HEK293 (cell line): ENCODE measurements at regions not wholly inside any gene's neighbourhood (a gene's known extent, or its start where the extent isn't known, plus 50 kb on each side); places are given as distances from the start of the nearest gene placed in this dataset.

Experiments
- CTCF ChIA-PET: fragments of 350-600 bp; formaldehyde crosslinking; extraction: SDS; loops from one replicate; lab custom pipeline; 2021; ENCODE audit warnings: antibody characterized with exemption; lab: Yijun Ruan, JAX
- POLR2A ChIA-PET: fragments of 300-600 bp; formaldehyde crosslinking; extraction: SDS; loops from one replicate; lab custom pipeline; 2020; ENCODE audit warnings: antibody characterized with exemption, inconsistent platforms; lab: Yijun Ruan, JAX
- H3K27ac ChIP-seq: fragments of 200-500 bp; sonication (Bioruptor generic); 2 replicates; pipeline ENCODE4 v1.5.1; 2014; ENCODE audit warnings: low read depth, low read length, control low read depth, inconsistent platforms; ENCODE audit errors: extremely low read depth
- H3K36me3 ChIP-seq, 2 experiments: fragments of 200-500 bp in 1 of 2; sonication (Bioruptor generic) in 1 of 2; 1 replicate in 1 of 2; 2 replicates in 1 of 2; pipeline ENCODE4 v1.5.1; 2014 to 2017; ENCODE audit warnings: inconsistent platforms in 2 of 2, low read length in 2 of 2; ENCODE audit not compliant: control insufficient read depth in 2 of 2, insufficient read depth in 1 of 2
- H3K4me1 ChIP-seq: fragments of 200-500 bp; sonication (Bioruptor generic); 2 replicates; pipeline ENCODE4 v1.5.1; 2014; ENCODE audit warnings: mild to moderate bottlenecking, low read length, inconsistent platforms; ENCODE audit not compliant: control insufficient read depth, insufficient read depth
- H3K4me3 ChIP-seq: 2 replicates; pipeline ENCODE4 v1.5.1; 2011; ENCODE audit warnings: low read depth, mild to moderate bottlenecking, control low read depth, low read length, moderate library complexity
- H3K9me3 ChIP-seq: fragments of 200-500 bp; sonication (Bioruptor generic); 2 replicates; pipeline ENCODE4 v1.5.1; 2014; ENCODE audit warnings: low read depth, low read length, inconsistent platforms; ENCODE audit not compliant: control insufficient read depth, insufficient read depth
- BCL11B ChIP-seq: fragments of 450-650 bp; formaldehyde crosslinking; IDR thresholded peaks from 2 replicates; pipeline ENCODE4 v1.5.1; 2016; ENCODE audit warnings: low read depth, missing biosample characterization, missing genetic modification characterization
- BCL6B ChIP-seq: fragments of 450-650 bp; formaldehyde crosslinking; IDR thresholded peaks from 2 replicates; pipeline ENCODE4 v1.5.1; 2017; ENCODE audit warnings: missing biosample characterization, missing genetic modification characterization
- INSM2 ChIP-seq: fragments of 450-650 bp; formaldehyde crosslinking; IDR thresholded peaks from 2 replicates; pipeline ENCODE4 v1.5.1; 2016; ENCODE audit warnings: missing biosample characterization, missing genetic modification characterization
- KLF10 ChIP-seq: fragments of 450-650 bp; IDR thresholded peaks from 2 replicates; pipeline ENCODE4 v1.5.1; 2018; ENCODE audit warnings: missing biosample characterization, mild to moderate bottlenecking, missing genetic modification characterization
- ZNF148 ChIP-seq: fragments of 450-650 bp; formaldehyde crosslinking; IDR thresholded peaks from 2 replicates; pipeline ENCODE4 v1.5.0; 2017; ENCODE audit warnings: missing biosample characterization, missing genetic modification characterization, borderline replicate concordance
- ZNF155 ChIP-seq: fragments of 450-650 bp; formaldehyde crosslinking; IDR thresholded peaks from 2 replicates; pipeline ENCODE4 v1.5.1; 2016; ENCODE audit warnings: missing biosample characterization, missing genetic modification characterization
- ZNF211 ChIP-seq: fragments of 450-650 bp; formaldehyde crosslinking; IDR thresholded peaks from 2 replicates; pipeline ENCODE4 v1.5.1; 2016; ENCODE audit warnings: low read depth, missing biosample characterization, missing genetic modification characterization
- ZNF223 ChIP-seq: fragments of 450-650 bp; formaldehyde crosslinking; IDR thresholded peaks from 2 replicates; pipeline ENCODE4 v1.5.1; 2016; ENCODE audit warnings: missing biosample characterization, missing genetic modification characterization
- ZNF239 ChIP-seq: fragments of 450-650 bp; formaldehyde crosslinking; IDR thresholded peaks from 2 replicates; pipeline ENCODE4 v1.5.1; 2016; ENCODE audit warnings: missing biosample characterization, missing genetic modification characterization
- ZNF335 ChIP-seq: fragments of 450-650 bp; formaldehyde crosslinking; conservative IDR thresholded peaks from 2 replicates; pipeline ENCODE4 v1.5.1; 2016; ENCODE audit warnings: missing biosample characterization, missing genetic modification characterization
- ZNF341 ChIP-seq: fragments of 450-650 bp; formaldehyde crosslinking; IDR thresholded peaks from 2 replicates; pipeline ENCODE4; 2016; ENCODE audit warnings: low read depth, missing biosample characterization, missing genetic modification characterization
- ZNF394 ChIP-seq: fragments of 450-650 bp; formaldehyde crosslinking; IDR thresholded peaks from 2 replicates; pipeline ENCODE4 v1.5.1; 2016; ENCODE audit warnings: missing biosample characterization, missing genetic modification characterization, mild to moderate bottlenecking, moderate library complexity, borderline replicate concordance
- ZNF423 ChIP-seq: fragments of 450-650 bp; formaldehyde crosslinking; IDR thresholded peaks from 2 replicates; pipeline ENCODE4 v1.5.1; 2016; ENCODE audit warnings: missing biosample characterization, missing genetic modification characterization
- ZNF544 ChIP-seq: fragments of 450-650 bp; formaldehyde crosslinking; IDR thresholded peaks from 2 replicates; pipeline ENCODE4 v1.5.0; 2017; ENCODE audit warnings: missing biosample characterization, missing genetic modification characterization
- ZNF558 ChIP-seq: fragments of 450-650 bp; formaldehyde crosslinking; IDR thresholded peaks from 2 replicates; pipeline ENCODE4 v1.5.1; 2016; ENCODE audit warnings: missing biosample characterization, missing genetic modification characterization
- ZNF660 ChIP-seq: fragments of 450-650 bp; IDR thresholded peaks from 2 replicates; pipeline ENCODE4 v1.5.1; 2018; ENCODE audit warnings: missing biosample characterization, mild to moderate bottlenecking, missing genetic modification characterization
- ZNF677 ChIP-seq: fragments of 450-650 bp; IDR thresholded peaks from 2 replicates; pipeline ENCODE4 v1.5.0; 2018; ENCODE audit warnings: missing biosample characterization, mild to moderate bottlenecking, missing genetic modification characterization, moderate library complexity
- ZSCAN30 ChIP-seq: fragments of 450-650 bp; IDR thresholded peaks from 2 replicates; pipeline ENCODE4 v1.5.1; 2018; ENCODE audit warnings: missing biosample characterization, mild to moderate bottlenecking, missing genetic modification characterization, moderate library complexity
- TF ChIP-seq, protein P1 (sequence below): IDR thresholded peaks from 2 replicates; pipeline ENCODE4 v1.6.1; 2011; ENCODE audit warnings: mild to moderate bottlenecking, low read depth, low read length, borderline replicate concordance
- TF ChIP-seq, protein P2 (sequence below): fragments of 450-650 bp; formaldehyde crosslinking; IDR thresholded peaks from 2 replicates; pipeline ENCODE4 v1.5.1; 2017; ENCODE audit warnings: missing biosample characterization, missing genetic modification characterization
- TF ChIP-seq, protein P3 (sequence below): fragments of 450-650 bp; formaldehyde crosslinking; IDR thresholded peaks from 2 replicates; pipeline ENCODE4 v1.5.1; 2016; ENCODE audit warnings: missing biosample characterization, missing genetic modification characterization, borderline replicate concordance

GRCh38 chr7:146027243-146027642, 89.4 kb upstream of the CNTNAP2 start:
- Histone ChIP-seq H3K36me3 (no peaks in the 10 kb centered on the region), H3K9me3 (no peaks in the 10 kb centered on the region), H3K4me3 (no peak overlapping the region), H3K27ac (no peak overlapping the region), H3K4me1 (no peaks in the 10 kb centered on the region)
- POLR2A ChIA-PET: no interaction called here
- CTCF ChIA-PET: no interaction called here
- no peak for TF ChIP-seq ZNF335 (tag by site-specific recombination)
- TF ChIP-seq BCL11B (tag by site-specific recombination): no peak
- TF ChIP-seq ZNF558: no peak
- TF ChIP-seq ZNF341 (tag by site-specific recombination): no peak
- TF ChIP-seq, protein P1, sequence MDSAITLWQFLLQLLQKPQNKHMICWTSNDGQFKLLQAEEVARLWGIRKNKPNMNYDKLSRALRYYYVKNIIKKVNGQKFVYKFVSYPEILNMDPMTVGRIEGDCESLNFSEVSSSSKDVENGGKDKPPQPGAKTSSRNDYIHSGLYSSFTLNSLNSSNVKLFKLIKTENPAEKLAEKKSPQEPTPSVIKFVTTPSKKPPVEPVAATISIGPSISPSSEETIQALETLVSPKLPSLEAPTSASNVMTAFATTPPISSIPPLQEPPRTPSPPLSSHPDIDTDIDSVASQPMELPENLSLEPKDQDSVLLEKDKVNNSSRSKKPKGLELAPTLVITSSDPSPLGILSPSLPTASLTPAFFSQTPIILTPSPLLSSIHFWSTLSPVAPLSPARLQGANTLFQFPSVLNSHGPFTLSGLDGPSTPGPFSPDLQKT: no peak
- TF ChIP-seq BCL6B: no peak
- TF ChIP-seq ZNF155 (tag by site-specific recombination): no peak
- no peak for TF ChIP-seq ZNF211
- TF ChIP-seq, protein P2, sequence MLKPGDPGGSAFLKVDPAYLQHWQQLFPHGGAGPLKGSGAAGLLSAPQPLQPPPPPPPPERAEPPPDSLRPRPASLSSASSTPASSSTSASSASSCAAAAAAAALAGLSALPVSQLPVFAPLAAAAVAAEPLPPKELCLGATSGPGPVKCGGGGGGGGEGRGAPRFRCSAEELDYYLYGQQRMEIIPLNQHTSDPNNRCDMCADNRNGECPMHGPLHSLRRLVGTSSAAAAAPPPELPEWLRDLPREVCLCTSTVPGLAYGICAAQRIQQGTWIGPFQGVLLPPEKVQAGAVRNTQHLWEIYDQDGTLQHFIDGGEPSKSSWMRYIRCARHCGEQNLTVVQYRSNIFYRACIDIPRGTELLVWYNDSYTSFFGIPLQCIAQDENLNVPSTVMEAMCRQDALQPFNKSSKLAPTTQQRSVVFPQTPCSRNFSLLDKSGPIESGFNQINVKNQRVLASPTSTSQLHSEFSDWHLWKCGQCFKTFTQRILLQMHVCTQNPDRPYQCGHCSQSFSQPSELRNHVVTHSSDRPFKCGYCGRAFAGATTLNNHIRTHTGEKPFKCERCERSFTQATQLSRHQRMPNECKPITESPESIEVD (tag by site-specific recombination): no peak
- TF ChIP-seq ZNF223 (tag by site-specific recombination): no peak
- no peak for TF ChIP-seq ZSCAN30 (tag by site-specific recombination)

DNA sequence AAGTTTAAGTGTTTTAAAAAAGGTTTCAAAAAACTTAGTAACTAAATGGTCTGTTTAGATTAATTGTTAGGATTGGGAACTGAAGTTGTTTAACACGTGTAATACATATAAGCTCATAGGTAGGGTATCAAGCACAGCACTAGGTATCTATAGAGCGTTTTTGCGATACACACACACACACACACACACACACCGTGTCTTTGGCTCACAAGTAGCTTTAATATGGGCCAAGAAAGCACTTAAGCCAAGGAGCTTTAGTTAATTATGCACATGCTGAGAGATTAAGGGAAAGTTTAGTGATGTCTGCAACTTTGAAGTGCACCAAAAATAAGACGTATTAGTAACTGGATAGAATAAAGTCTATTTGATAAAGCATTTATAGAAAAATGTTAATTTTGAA, 93.8 kb upstream of the CNTNAP2 start:
- POLR2A ChIA-PET: no interaction called here
- TF ChIP-seq ZNF394 (tag by site-specific recombination): no peak
- TF ChIP-seq INSM2 (tag by site-specific recombination): no peak
- TF ChIP-seq, protein P3, sequence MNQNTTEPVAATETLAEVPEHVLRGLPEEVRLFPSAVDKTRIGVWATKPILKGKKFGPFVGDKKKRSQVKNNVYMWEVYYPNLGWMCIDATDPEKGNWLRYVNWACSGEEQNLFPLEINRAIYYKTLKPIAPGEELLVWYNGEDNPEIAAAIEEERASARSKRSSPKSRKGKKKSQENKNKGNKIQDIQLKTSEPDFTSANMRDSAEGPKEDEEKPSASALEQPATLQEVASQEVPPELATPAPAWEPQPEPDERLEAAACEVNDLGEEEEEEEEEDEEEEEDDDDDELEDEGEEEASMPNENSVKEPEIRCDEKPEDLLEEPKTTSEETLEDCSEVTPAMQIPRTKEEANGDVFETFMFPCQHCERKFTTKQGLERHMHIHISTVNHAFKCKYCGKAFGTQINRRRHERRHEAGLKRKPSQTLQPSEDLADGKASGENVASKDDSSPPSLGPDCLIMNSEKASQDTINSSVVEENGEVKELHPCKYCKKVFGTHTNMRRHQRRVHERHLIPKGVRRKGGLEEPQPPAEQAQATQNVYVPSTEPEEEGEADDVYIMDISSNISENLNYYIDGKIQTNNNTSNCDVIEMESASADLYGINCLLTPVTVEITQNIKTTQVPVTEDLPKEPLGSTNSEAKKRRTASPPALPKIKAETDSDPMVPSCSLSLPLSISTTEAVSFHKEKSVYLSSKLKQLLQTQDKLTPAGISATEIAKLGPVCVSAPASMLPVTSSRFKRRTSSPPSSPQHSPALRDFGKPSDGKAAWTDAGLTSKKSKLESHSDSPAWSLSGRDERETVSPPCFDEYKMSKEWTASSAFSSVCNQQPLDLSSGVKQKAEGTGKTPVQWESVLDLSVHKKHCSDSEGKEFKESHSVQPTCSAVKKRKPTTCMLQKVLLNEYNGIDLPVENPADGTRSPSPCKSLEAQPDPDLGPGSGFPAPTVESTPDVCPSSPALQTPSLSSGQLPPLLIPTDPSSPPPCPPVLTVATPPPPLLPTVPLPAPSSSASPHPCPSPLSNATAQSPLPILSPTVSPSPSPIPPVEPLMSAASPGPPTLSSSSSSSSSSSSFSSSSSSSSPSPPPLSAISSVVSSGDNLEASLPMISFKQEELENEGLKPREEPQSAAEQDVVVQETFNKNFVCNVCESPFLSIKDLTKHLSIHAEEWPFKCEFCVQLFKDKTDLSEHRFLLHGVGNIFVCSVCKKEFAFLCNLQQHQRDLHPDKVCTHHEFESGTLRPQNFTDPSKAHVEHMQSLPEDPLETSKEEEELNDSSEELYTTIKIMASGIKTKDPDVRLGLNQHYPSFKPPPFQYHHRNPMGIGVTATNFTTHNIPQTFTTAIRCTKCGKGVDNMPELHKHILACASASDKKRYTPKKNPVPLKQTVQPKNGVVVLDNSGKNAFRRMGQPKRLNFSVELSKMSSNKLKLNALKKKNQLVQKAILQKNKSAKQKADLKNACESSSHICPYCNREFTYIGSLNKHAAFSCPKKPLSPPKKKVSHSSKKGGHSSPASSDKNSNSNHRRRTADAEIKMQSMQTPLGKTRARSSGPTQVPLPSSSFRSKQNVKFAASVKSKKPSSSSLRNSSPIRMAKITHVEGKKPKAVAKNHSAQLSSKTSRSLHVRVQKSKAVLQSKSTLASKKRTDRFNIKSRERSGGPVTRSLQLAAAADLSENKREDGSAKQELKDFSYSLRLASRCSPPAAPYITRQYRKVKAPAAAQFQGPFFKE (tag by site-specific recombination): no peak
- TF ChIP-seq ZNF148 (tag by site-specific recombination): no peak
- no peak for TF ChIP-seq ZNF423 (tag by site-specific recombination)
- TF ChIP-seq ZNF544: no peak
- TF ChIP-seq KLF10 (tag by site-specific recombination): no peak
- no peak for TF ChIP-seq ZNF660 (tag by site-specific recombination)
- no peak for TF ChIP-seq ZNF239 (tag by site-specific recombination)
- TF ChIP-seq ZNF677: no peak
- TF ChIP-seq, all 188 proteins: peak for 0
- no peaks in the 10 kb centered on the region for H3K9me3 ChIP-seq

More for the DNA sequence above, 93.8 kb upstream of the CNTNAP2 start:
- no peaks in the 10 kb centered on the region for H3K36me3 ChIP-seq
- no peak overlapping the region for H3K4me3 ChIP-seq
- H3K27ac ChIP-seq: no peak overlapping the region
- no peaks in the 10 kb centered on the region for H3K4me1 ChIP-seq
- CTCF ChIA-PET: interaction anchor here (0.6 kb wide), 1 partner anchor 107 kb away, joined by 3 read pairs; no protein-coding TSS in a partner anchor
